Uterus (tissue), 3 donors: ENCODE measurements at regions not wholly inside any gene's neighbourhood (a gene's known extent, or its start where the extent isn't known, plus 50 kb on each side); places are given as distances from the start of the nearest gene placed in this dataset.

ENCODE experiments used
- DNase-seq, 2 donors: peaks; one replicate each; pipeline ENCODE4 v3.0.0-alpha.2; 2019 to 2020
- H3K27ac ChIP-seq, 2 donors: fragments of 200-600 bp; sonication (generic); 1 replicate in 1 of 2; 2 replicates in 1 of 2; pipeline ENCODE4 v1.5.1; 2016 to 2018
- H3K27me3 ChIP-seq, 2 donors: fragments of 200-600 bp; sonication (generic); one replicate each; pipeline ENCODE4 v1.5.1; 2018 to 2019; ENCODE audit warnings: control low read depth in 1 of 2
- H3K36me3 ChIP-seq, 2 donors: fragments of 200-600 bp; sonication (generic); one replicate each; pipeline ENCODE4 v1.5.1; 2019; ENCODE audit warnings: control low read depth in 1 of 2
- H3K4me1 ChIP-seq, 2 donors: fragments of 200-600 bp; sonication (generic); one replicate each; pipeline ENCODE4 v1.5.1; 2018 to 2019; ENCODE audit warnings: control low read depth in 1 of 2
- H3K4me3 ChIP-seq, 2 donors: fragments of 200-600 bp; sonication (generic); 1 replicate in 1 of 2; 2 replicates in 1 of 2; pipeline ENCODE4 v1.5.1; 2018 to 2019; ENCODE audit warnings: mild to moderate bottlenecking in 1 of 2
- H3K9me3 ChIP-seq, 2 donors: fragments of 200-600 bp; sonication (generic); one replicate each; pipeline ENCODE4 v1.5.1; 2019; ENCODE audit warnings: control low read depth in 1 of 2
- POLR2A ChIP-seq, 2 donors: fragments of 450-650 bp; IDR thresholded peaks; one replicate each; pipeline ENCODE4 v1.6.1; 2016; ENCODE audit warnings: antibody characterized with exemption in 2 of 2, mild to moderate bottlenecking in 1 of 2, moderate library complexity in 1 of 2
- intact Hi-C: fragments of 100-400 bp; cut with DNase I; formaldehyde crosslinking; loops from one replicate; pipeline ENCODE4 v1.15.1; 2023; ENCODE audit warnings: low total_unique reads
- TF ChIP-seq, protein P1 (sequence below), 4 experiments: fragments of 200-600 bp in 2 of 4; fragments of 450-650 bp in 2 of 4; sonication (generic) in 2 of 4; IDR thresholded peaks; one replicate each; pipeline ENCODE4 v1.5.1; 2016 to 2019; ENCODE audit warnings: antibody characterized with exemption in 4 of 4, mild to moderate bottlenecking in 2 of 4, moderate library complexity in 1 of 4
- donor health status: DM: yes; HTN: yes; CAD: no.

DNA sequence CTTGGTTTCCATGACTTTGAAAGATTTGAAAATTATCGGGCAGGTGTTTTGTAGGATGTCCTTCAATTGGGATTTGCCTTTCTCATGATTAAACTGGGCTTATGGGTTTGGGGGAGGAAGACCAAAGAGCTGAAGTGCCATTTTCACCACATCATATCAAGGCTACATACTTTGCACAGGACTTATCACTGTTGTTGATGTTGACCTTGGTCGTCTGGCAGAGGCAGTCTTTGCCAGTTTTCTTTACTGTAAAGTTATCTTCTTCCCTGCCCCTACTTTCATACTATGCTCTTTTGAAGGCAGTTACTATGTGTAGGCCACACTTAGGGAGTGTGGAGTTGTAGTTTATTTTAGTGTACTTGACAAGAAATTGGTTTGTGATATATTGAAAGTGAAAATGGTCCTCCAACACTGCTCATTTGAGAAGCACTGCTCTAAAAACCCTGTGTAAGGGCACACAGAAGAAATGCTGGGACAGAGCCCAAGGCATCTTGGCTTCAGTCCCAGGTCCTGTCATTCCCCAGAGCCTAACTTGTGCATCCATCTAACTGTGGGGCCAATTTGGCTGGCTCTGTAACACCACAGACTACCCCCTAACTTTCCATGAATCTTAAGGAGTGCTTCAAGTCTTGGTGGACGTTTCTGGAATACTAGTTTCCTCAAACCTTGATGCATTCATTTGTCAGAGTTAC lies 384.9 kb downstream of the KCNRG start:
- intact Hi-C loops, result no loop called here
- Histone ChIP-seq H3K9me3 (no peaks in the 10 kb centered on the region), H3K36me3 (no peaks in the 10 kb centered on the region), H3K27ac (peak overlapping the region in 1 of 2 donors; percentile 14), H3K4me1 (no peaks in the 10 kb centered on the region), H3K27me3 (no peaks in the 10 kb centered on the region), H3K4me3 (no peak overlapping the region)
- no peak for TF ChIP-seq POLR2A (IDR thresholded peaks at IDR 0.05)
- TF ChIP-seq, protein P1, sequence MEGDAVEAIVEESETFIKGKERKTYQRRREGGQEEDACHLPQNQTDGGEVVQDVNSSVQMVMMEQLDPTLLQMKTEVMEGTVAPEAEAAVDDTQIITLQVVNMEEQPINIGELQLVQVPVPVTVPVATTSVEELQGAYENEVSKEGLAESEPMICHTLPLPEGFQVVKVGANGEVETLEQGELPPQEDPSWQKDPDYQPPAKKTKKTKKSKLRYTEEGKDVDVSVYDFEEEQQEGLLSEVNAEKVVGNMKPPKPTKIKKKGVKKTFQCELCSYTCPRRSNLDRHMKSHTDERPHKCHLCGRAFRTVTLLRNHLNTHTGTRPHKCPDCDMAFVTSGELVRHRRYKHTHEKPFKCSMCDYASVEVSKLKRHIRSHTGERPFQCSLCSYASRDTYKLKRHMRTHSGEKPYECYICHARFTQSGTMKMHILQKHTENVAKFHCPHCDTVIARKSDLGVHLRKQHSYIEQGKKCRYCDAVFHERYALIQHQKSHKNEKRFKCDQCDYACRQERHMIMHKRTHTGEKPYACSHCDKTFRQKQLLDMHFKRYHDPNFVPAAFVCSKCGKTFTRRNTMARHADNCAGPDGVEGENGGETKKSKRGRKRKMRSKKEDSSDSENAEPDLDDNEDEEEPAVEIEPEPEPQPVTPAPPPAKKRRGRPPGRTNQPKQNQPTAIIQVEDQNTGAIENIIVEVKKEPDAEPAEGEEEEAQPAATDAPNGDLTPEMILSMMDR (IDR thresholded peaks at IDR 0.05), result no peak
- peak in 1 of 2 donors; percentile 42 for DNase-seq

GRCh38 chr13:50401049-50401505 lies 385.8 kb downstream of the KCNRG start:
- no peaks in the 10 kb centered on the region for H3K27me3 ChIP-seq
- H3K4me3 ChIP-seq, result no peak overlapping the region
- intact Hi-C loops, result no loop called here
- H3K27ac ChIP-seq, result no peak overlapping the region
- no peak for TF ChIP-seq POLR2A (IDR thresholded peaks at IDR 0.05)
- TF ChIP-seq, protein P1 (IDR thresholded peaks at IDR 0.05), result no peak
- no peaks in the 10 kb centered on the region for H3K36me3 ChIP-seq
- no peak for DNase-seq
- H3K4me1 ChIP-seq, result no peaks in the 10 kb centered on the region
- no peaks in the 10 kb centered on the region for H3K9me3 ChIP-seq

DNA sequence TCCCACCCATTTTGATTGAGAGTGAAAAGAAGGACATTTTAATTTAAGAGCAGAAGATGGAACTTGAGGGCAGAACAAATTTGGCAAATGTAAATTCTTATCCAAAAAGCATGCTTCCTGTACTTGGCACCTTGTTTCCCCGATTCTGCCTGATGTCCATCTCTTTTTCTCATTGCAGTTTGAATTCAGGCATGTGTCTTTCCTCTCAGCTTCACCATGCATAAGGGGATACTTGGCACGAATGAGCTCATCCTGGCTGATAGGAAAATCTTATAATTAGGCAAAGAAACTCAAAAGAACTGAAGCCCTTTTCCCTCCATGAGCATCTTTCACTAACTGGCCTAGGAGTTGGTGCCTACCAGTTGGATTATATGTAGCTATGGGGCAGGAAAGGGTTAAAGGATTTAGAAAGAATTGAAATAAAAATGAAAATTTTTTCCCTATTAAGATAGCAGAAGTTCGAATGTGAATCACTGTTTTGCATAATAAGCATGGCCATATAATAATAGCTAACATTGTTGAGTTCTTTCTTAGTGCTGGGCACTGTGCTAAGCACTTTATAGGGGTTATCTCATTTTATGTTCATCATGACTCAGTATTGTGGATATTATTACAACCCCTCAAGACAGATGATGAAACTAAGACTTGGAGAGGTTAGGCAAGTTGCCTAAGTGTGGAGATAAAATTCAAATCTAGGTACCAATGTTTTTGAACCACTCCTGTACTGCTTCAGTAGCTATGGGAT lies 386.6 kb downstream of the KCNRG start:
- H3K27ac ChIP-seq, result no peak overlapping the region
- TF ChIP-seq, protein P1 (IDR thresholded peaks at IDR 0.05), result no peak
- no peak for TF ChIP-seq POLR2A (IDR thresholded peaks at IDR 0.05)
- H3K27me3 ChIP-seq, result no peaks in the 10 kb centered on the region
- intact Hi-C loops, result no loop called here
- H3K36me3 ChIP-seq, result no peaks in the 10 kb centered on the region
- no peaks in the 10 kb centered on the region for H3K4me1 ChIP-seq
- no peaks in the 10 kb centered on the region for H3K9me3 ChIP-seq
- DNase-seq, result no peak
- H3K4me3 ChIP-seq, result no peak overlapping the region

DNA sequence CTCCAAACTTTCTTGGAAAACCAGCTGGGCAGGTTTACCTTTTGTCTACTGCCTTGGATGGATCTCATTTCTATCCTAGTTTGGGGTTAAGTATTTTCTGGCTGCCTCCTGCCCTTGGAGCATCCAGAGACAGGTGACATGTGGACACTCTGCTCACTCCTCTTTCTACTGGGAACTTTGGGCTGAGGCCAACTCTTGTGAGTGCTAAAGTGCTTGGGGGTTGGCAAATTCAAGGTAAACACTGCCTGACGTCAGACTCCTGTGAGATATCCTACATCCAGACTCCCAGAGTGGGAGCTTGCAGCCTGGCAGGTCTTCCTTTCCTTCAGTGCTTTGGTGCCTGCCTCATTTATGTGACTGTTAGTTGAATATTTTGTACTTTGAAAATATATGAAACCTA lies 388.1 kb downstream of the KCNRG start:
- intact Hi-C loops, result no loop called here
- Histone ChIP-seq H3K27ac (no peak overlapping the region), H3K27me3 (no peaks in the 10 kb centered on the region), H3K4me3 (no peak overlapping the region), H3K9me3 (no peaks in the 10 kb centered on the region), H3K4me1 (no peaks in the 10 kb centered on the region), H3K36me3 (no peaks in the 10 kb centered on the region)
- DNase-seq, result no peak
- TF ChIP-seq, protein P1 (IDR thresholded peaks at IDR 0.05), result no peak
- TF ChIP-seq POLR2A (IDR thresholded peaks at IDR 0.05), result no peak

DNA sequence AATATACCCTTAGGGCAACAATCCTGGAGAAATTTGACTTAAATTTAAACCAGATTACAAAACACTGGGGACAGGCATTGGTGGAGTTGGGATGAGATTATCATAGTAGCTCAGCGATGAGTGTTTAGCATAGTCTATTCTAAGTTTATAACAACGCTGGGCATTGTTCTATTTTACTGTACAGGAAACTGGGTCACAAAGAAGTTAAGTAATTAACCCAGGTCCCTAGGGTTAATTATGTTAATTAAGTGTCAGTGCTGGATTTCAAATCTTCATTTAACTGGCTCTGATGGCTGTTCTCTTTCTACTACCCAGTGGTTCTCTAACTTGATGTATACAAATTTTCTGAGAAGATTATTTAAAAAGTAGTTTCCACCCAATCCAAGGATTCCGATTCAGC lies 388.9 kb downstream of the KCNRG start:
- H3K27ac ChIP-seq, result no peak overlapping the region

More for the DNA sequence above, 388.9 kb downstream of the KCNRG start:
- H3K36me3 ChIP-seq, result no peaks in the 10 kb centered on the region
- no peak for DNase-seq
- no peaks in the 10 kb centered on the region for H3K4me1 ChIP-seq
- intact Hi-C loops, result no loop called here
- H3K4me3 ChIP-seq, result no peak overlapping the region
- no peaks in the 10 kb centered on the region for H3K27me3 ChIP-seq
- H3K9me3 ChIP-seq, result no peaks in the 10 kb centered on the region
- TF ChIP-seq POLR2A (IDR thresholded peaks at IDR 0.05), result no peak
- TF ChIP-seq, protein P1 (IDR thresholded peaks at IDR 0.05), result no peak
